Stimulated activated CD4-positive, alpha-beta T cell treated with anti-CD3 and anti-CD28 coated beads, TNF-alpha, amount 100 ng/mL, for 1 hour (primary cell): ENCODE measurements at regions not wholly inside any gene's neighbourhood (a gene's known extent, or its start where the extent isn't known, plus 50 kb on each side); places are given as distances from the start of the nearest gene placed in this dataset.

ENCODE experiments used
- DNase-seq, 3 donors: peaks; one replicate each; pipeline ENCODE4 v3.0.0-alpha.2; 2020; ENCODE audit warnings: low read depth in 3 of 3, low spot score in 1 of 3

DNA sequence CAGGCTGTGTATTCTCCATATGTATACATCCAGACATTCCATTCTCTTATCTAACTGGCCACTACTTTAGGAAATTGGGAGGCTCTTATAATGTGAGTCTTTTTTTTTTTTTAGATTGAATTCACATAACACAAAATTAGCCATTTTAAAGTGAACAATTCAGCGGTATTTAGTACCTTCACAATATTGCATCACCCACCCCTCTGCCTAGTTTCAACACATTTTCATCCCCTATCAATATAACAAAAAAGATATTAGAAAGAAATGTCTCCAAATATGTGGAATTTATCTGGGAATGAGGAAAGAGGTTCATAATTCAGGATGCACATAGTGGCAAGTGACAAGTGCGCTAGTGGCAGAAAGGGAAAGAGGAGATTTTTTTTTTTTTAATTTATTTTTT, 228.5 kb downstream of the ICE1 start:
- no peak for DNase-seq

- DNase-seq, result no peak
Observed at GRCh38 chr5:5650242-5650641, 227.8 kb downstream of the ICE1 start.

DNA sequence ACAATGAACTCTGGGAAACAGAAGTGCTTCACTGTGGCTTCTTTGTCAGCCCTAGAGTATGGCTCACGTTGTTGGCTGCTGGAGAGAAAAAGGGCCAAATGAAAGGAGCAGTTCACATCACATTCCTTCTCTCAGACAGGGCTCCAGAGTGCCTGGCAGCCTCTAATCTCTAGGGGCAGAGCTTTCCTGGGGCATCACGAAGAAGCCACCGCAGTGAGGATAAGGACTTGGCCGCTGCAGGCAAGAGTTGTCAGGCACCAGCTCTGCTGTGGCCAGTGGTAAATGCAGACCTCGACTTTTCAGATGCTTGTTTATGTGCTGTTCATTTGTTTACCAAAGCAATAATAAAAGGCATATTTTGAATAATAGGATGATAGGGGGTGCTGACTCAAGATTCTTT, 227.2 kb downstream of the ICE1 start:
- no peak for DNase-seq

GRCh38 chr5:5648694-5649093, 226.2 kb downstream of the ICE1 start:
- DNase-seq, result no peak

GRCh38 chr5:5645891-5646290, 223.4 kb downstream of the ICE1 start:
- no peak for DNase-seq

DNA sequence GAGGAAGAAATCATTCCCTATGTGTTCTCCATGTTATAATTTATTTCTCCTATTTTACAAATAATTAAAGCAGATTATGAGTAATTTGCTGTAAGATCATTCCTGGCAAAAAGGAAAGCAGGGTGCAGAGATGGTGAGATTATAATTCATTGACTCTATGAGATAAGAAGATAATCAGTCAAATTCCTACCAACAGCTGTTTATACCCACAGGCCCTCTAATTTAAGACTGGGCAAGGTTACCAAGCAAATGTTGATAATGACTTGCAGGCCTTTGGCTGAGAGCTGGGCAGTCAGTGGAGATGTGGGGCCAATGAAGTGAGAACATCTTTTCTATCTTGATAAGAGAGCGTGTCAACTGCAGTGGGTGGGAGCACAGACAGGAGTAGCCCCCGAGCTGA, 222.7 kb downstream of the ICE1 start:
- no peak for DNase-seq

DNA sequence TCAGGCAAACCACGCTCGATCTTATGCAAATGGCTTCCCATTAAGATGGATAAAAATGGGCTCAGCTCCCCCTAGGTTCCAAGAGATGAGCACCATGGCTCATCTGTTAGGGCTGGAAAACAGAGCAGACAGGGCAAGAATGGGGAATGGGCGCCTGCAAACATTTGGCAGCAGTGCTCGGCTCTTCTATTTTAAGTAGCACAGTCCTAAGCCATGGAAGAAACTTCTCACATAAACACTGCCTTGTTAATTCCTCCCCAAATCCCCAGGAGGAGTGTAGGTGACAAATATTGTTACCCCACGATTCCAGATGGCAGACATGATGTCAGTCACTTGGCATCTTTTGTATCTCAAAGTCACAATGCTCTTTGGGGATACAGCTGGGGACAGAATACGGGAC, 221.8 kb downstream of the ICE1 start:
- DNase-seq, result no peak

DNA sequence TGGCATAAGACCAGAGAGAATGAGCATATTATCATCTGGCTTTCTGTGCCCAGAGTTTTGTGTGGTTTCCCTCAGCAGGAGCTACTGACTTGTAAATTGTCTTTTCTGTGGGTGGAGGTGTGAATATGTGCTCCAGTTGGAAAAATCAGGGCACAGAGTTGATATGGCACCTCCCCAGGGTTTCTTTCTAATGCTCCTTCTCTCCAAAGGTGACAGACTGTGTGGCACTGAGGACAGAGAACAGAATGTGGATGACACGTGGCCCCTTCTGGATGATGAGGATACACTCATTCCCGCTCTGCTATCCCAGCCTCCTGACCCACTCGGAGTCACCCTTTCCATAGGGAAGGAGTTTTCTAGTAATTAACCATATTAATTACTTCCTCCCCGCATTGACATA, 221.0 kb downstream of the ICE1 start:
- no peak for DNase-seq

DNA sequence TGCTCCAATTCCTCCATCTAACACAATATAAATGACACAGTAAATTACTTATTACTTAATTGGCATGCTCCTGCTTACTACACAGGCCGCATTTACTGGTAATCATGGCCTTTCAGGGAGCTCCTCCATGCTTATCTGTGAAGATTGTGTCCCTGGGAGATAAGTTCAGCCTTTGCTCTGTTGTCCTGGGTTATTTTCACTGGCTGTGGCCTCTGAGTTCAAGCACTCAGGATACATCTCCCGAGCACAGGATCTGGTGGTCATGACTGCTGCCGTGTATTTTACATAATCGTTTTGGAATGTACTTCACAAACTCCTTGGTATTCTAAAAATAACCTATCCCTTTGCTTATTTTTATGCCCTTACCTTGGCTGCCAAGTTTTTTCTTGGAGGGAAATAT, 215.7 kb downstream of the ICE1 start:
- no peak for DNase-seq

DNA sequence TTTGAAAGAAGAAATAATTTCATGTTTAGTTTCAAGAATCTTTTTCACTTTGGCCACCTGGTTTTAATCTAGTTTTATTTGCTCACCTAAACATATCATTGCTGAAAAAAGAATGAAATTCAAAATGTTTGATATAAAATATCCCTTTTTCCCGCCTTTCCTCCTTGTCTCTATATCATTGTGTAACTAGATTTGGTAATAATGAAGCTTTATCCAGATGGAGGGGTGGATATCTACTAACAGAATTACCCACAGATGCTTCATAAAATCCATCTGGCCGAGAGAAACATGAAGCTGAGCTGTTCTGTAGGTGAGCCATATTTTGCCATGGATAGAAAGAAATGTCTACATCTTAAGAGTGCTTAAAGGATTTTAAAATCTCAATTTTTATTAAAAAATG, 214.7 kb downstream of the ICE1 start:
- no peak for DNase-seq

DNA sequence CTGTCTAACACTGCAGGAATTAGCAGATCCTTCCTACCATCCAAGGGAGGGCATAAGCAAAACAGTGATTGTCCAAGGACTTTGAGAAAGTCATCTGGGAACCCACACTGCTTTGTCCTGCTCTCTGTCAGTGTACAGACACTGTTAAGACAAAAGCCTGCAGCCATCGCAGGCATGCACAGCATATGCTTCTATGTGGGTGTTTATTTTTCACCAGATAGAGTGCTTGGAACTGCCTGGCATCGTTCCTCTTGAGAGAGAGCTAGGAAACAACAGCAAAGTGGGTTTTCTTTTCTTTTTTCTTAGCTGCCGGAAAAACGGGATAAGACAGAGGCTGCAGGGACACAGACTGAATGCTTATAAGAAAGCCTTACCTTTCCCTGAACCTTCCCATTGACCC, 212.3 kb downstream of the ICE1 start:
- DNase-seq, result no peak

GRCh38 chr5:5633579-5633978, 211.1 kb downstream of the ICE1 start:
- no peak for DNase-seq

- DNase-seq, result no peak
Observed at GRCh38 chr5:5632678-5633077, 210.2 kb downstream of the ICE1 start.

DNA sequence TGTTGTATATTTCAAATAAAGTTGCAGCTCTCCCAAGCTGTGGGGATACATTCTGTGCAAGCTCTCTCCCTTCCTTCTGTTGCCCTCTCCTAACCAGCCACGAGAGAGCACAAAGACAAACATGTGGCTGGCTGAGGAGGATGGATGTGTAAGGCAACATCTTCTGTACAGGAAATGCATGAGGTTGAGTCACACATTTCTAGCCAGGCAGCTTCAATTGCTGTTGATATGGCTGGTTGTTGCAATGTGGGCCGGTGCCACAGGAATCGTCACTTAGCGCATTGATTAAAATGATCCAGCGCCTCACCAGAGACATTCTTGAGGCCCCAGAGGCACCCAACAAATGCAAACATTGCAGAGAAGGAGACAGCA, 207.1 kb downstream of the ICE1 start:
- DNase-seq, result no peak

DNA sequence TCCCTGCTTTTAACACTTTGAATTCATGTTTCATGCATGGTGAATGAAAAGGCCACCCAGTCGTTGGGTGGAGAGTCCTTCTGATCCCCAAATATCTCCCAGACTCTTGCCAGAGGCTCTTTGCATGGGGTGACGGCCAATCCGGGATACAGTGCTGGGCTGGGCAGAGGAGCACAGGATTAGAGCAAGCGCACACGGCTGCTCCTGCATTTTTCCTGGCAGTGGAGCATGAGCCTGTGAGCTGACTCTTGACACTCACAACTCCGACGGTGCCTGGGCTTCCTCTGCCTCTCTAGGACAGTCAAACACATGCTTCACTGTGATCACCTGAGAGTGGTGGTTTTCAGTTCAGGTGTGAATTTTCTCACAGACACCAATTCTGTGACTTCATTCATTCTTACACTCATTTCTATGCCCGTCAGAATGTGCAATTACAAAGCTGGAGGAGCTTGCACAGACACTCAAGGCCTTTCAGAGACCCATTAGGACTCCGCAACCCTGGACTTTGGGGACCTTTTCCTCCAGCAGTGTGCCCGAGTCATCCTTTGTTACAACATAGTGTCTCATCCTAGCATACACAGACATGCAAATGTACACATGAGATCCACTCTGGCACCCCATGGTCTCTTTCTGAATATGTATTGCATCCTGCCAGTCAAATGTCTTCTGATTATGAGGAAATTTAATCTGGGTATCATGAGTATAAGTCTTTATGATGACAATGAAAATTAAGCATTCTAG, 206.6 kb downstream of the ICE1 start:
- DNase-seq, result no peak

DNA sequence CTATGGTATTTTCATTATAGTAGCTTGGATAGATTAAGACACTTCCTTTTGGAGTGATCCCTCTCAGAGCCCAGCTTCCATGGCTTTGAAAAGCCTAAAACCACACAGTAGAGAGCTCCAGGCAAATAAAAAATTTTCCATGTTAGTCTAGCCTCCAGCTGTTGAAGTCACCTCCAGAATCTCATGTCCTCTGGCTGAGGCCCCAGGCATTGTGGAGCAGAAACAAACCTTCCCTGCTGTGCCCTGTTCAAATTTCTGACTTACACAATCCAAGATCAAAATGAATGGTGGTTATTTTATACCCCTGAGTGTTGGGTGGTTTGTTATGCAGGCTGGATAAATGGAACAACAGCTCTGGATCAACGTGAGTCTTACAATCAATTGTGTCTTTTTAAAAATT, 203.9 kb downstream of the ICE1 start:
- DNase-seq, result no peak

GRCh38 chr5:5625491-5625890, 203.0 kb downstream of the ICE1 start:
- DNase-seq, result no peak

DNA sequence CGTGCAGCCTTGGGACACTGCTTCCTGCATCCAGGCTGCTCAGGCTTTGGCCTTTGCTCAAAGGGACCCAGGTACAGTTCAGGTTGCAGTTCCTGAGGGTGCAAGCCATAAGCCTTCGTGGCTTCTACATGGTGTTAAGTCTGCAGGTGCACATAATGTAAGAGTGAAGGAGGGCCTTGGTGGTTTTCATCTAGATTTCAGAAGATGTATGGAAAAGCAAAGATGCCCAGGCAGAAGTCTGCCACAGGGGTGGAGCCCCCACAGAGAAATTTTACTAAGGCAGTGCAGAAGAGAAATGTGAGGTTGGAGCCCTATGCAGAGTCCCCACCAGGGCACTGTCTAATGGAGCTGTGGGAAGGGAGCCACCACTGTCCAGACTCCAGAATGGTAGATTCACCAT, 200.9 kb downstream of the ICE1 start:
- no peak for DNase-seq

- DNase-seq, result no peak
Observed at GRCh38 chr5:5622806-5623205, 200.3 kb downstream of the ICE1 start.

DNA sequence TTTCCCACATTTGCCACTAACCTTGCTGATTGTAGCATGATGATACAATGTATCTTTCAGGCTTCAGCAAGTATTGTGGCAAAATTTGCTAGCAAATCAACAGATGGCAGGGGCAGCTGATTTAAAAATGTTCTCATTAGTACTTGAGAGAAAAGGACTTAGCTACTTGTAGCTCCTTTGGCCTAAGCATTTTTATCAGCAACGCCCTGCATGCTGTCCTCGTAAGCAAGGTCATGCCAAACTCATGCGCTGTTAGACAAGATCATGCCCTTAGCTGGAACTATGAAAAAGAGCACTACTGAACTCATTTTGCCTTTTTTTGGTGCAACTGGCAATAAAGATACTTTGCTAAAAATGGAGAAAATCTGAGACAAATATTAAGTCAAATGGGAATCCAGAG, 197.1 kb downstream of the ICE1 start:
- no peak for DNase-seq

DNA sequence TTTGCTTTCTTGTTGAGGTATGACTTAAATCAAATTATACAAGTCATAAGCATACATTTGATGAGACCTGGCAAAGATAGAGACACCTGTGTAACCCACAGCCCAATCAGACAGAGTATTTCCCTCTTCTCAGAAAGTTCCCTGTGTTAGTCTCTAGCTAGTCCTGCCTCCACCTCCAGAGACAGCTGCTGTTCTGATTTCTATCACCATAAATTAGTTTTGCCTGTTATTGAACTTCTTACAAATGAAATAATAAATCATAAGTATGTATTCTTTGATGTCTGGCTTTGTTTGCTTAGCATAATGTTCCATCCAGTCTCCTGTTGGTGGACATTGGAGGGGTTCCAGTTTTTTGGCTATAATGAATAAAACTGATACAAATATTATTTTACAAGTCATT, 194.5 kb downstream of the ICE1 start:
- DNase-seq, result no peak

DNA sequence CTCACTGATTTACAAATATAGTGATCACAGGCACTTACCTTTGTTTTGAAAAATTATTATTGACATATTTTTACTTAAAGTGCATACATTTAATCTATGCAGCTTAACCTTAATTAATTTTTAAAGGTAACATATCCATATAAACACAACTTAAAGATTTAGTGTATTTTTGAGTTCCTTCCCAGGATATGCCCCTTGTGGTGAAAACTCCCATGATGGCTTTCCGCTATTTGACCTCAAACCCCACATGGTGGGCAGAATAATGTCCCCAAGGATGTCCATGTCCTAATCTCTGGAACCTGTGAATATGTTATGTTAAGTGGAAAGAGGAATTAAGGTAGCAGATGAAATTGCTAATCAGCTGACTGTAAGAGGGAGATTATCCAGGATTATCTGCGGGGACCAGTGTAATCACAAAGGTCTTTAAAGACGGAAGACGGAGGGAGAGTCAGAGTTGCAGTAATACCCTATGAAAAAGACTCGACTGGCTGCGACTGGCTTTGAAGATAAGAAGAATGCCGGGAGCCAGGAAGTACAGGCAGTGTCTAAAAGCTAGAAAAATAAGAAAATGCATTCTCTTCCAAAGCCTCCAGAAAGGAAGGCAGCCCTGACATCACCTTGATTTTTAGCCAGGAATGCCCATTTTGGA, 193.9 kb downstream of the ICE1 start:
- no peak for DNase-seq

DNA sequence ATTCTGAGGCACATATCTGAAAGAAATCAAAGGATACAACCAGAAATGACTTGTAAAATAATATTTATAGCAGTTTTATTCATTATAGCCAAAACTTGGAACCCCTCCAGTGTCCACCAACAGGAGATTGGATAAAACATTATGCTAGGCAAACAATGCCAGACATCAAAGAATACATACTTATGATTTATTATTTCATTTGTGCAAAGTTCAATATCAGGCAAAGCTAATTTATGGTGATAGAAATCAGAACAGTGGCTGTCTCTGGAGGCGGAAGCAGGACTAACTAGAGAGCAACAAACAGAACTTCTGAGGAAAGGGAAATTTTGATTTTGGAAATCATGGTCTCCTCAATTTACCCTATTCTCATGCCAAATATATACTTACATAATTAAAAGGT, 193.1 kb downstream of the ICE1 start:
- DNase-seq, result no peak
